ENCODE measurements at regions not wholly inside any gene's neighbourhood (a gene's known extent, or its start where the extent isn't known, plus 50 kb on each side); places are given as distances from the start of the nearest gene placed in this dataset.

DNA sequence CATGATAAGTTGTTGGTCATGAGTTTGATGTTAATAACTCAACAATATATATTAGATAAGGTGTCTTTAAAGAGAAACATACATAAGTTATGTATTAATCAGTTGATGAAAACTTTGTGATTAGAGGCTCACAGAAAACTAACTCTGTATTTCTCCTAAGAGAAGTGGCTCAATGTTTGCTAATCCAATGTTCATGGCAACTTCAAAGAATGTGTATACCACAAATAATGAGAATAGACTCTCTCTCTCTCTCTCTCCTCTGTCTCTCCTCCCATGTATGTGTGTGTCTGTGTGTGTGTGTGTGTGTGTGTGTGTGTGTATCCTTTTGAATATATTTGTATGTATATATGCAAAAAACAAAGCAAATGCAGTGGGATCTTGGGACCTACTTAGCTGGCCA, 1304.9 kb downstream of the MRPL39 start:
- no peaks in the 10 kb centered on the region for H3K36me3 Mint-ChIP-seq
- no peaks in the 10 kb centered on the region for H3K4me1 Mint-ChIP-seq (ENCODE audit: low read depth)
- ChIA-PET CTCF (no interaction called here), POLR2A (no interaction called here)
- no peaks in the 10 kb centered on the region for H3K27me3 Mint-ChIP-seq
- no peak for DNase-seq
- no peak overlapping the region for H3K4me3 Mint-ChIP-seq
- no peak overlapping the region for H3K27ac Mint-ChIP-seq
- H3K9me3 Mint-ChIP-seq = no peaks in the 10 kb centered on the region
- intact Hi-C loops (cut with micrococcal nuclease) = no loop called here

DNA sequence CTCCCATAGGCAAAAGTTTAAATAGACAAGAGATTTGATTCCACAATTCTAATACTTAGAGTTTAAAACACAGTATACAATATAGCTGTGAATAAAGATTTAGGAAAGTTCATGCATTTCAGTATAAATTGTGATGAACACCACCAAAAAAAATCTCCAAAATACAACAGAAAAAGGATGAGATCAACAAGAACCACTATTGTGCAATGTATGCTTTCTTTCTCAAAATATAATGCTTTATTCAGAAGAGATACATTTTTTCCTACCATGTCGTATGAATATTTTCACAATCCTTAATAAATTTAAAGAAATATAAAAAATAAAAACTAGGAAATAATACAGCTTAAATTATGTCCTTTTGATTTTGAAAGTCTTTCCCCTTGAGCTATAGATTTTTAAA, 1309.2 kb downstream of the MRPL39 start:
- ChIA-PET POLR2A (no interaction called here), CTCF (no interaction called here)
- no peak overlapping the region for H3K27ac Mint-ChIP-seq
- intact Hi-C loops (cut with micrococcal nuclease) = no loop called here
- no peaks in the 10 kb centered on the region for H3K27me3 Mint-ChIP-seq
- no peaks in the 10 kb centered on the region for H3K4me1 Mint-ChIP-seq (ENCODE audit: low read depth)
- no peak overlapping the region for H3K4me3 Mint-ChIP-seq
- no peak for DNase-seq
- no peaks in the 10 kb centered on the region for H3K36me3 Mint-ChIP-seq
- no peaks in the 10 kb centered on the region for H3K9me3 Mint-ChIP-seq

DNA sequence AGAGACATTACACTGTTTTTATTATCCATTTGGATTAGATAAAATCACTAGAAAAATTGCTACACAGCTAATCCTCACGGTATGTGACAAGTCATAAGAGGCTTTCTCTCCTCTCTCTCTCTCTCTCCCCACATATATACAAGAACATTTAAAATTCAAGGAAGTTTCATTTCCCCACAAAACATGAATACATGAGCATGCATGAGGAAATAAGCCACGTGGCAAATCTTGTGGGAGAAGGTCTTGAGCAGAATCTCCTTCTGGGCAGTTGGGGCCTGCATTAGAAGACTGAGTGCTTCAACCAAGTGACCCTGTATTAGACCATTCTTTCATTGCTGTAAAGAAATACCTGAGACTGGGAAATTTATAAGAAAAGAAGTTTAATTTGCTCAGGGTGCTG, 1313.1 kb downstream of the MRPL39 start:
- CTCF ChIA-PET = no interaction called here
- no peaks in the 10 kb centered on the region for H3K36me3 Mint-ChIP-seq
- POLR2A ChIA-PET = no interaction called here
- no peak for DNase-seq
- no peak overlapping the region for H3K27ac Mint-ChIP-seq
- no peak overlapping the region for H3K4me3 Mint-ChIP-seq
- H3K9me3 Mint-ChIP-seq = no peaks in the 10 kb centered on the region
- peaks cover 3% of the 10 kb centered on the region for H3K4me1 Mint-ChIP-seq (ENCODE audit: low read depth)
- no peaks in the 10 kb centered on the region for H3K27me3 Mint-ChIP-seq
- intact Hi-C loops (cut with micrococcal nuclease) = no loop called here

DNA sequence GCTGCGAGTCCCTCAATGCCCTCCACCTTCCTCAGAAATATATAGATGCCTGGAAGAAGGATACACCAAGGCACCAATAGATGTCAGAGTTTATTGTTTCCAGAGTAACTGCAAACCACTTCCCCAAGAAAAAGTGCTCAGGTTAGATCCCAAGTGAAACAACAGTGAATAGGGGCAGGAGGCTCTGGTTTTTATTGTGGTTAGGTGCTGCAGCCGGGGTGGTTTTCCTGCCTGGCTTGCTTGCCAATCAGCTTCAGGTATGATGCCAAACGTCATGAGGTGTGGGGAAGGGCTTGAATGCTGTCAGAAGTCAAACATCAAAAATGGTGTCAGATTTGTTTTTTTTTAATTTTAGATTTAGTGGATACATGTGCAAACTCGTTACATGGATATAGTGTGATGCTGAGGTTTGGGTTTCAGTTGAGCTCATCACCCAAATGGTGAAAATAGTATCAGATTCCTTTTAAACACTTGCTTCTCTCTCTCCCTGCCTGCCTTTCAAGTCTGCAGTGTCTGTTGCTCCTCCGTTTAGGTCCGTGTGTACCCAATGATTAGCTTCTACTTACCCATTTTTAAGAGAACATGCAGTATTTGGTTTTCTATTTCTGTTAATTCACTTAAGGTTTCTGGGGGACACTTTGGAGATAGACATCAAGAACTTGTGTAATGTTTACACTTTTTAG, 1317.0 kb downstream of the MRPL39 start:
- Mint-ChIP-seq H3K9me3 (no peaks in the 10 kb centered on the region), H3K36me3 (no peaks in the 10 kb centered on the region), H3K27ac (no peak overlapping the region), H3K27me3 (no peaks in the 10 kb centered on the region), H3K4me1 (ENCODE audit: low read depth) (peaks cover 3% of the 10 kb centered on the region), H3K4me3 (no peak overlapping the region)
- POLR2A ChIA-PET = no interaction called here
- CTCF ChIA-PET = no interaction called here
- peak; percentile 31 for DNase-seq
- intact Hi-C loops (cut with micrococcal nuclease) = no loop called here

DNA sequence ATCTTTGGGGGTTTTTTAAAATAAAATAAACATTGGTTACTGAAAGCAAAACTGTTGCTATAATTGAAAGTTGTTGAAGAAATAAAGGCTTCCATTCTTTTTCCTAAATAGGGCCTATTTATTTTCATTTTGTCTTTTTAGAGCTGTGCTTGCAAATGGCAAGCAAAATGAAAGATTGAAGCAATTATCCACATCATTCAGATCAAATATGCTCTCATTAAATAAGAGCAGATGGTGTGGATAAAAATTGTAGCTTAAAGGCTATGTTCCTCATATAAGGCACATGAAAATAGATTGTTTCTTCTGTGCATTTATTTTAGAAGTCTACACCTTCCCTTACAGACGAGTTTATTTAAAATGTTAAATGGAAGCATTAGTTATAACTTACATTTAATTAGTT, 1317.7 kb downstream of the MRPL39 start:
- peaks cover 3% of the 10 kb centered on the region for H3K4me1 Mint-ChIP-seq (ENCODE audit: low read depth)
- H3K27ac Mint-ChIP-seq = no peak overlapping the region
- ChIA-PET POLR2A (no interaction called here), CTCF (no interaction called here)
- no peaks in the 10 kb centered on the region for H3K9me3 Mint-ChIP-seq
- no peak for DNase-seq
- H3K36me3 Mint-ChIP-seq = no peaks in the 10 kb centered on the region
- H3K27me3 Mint-ChIP-seq = no peaks in the 10 kb centered on the region
- no peak overlapping the region for H3K4me3 Mint-ChIP-seq
- intact Hi-C loops (cut with micrococcal nuclease) = no loop called here

DNA sequence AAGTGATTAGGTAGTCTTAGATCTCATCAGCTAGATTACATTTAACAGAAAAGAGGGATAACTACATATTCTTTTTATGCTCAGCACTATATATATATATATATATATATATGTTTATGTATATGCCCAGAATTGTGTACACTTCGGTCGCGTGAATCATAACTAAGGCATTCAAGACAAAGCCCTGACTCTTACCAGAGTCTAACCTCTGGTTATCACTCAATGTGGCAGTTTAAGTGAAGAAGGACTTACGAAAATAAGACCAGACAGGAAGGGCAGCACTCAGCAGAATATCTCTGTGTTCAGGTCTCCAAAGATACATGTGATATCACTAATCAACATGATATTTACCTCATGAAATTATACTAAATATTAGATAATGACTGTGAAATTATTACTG, 1326.7 kb downstream of the MRPL39 start:
- Mint-ChIP-seq H3K27me3 (no peaks in the 10 kb centered on the region), H3K27ac (no peak overlapping the region), H3K36me3 (no peaks in the 10 kb centered on the region), H3K9me3 (no peaks in the 10 kb centered on the region), H3K4me3 (no peak overlapping the region), H3K4me1 (ENCODE audit: low read depth) (no peaks in the 10 kb centered on the region)
- intact Hi-C loops (cut with micrococcal nuclease) = no loop called here
- ChIA-PET CTCF (no interaction called here), POLR2A (no interaction called here)
- DNase-seq = no peak

DNA sequence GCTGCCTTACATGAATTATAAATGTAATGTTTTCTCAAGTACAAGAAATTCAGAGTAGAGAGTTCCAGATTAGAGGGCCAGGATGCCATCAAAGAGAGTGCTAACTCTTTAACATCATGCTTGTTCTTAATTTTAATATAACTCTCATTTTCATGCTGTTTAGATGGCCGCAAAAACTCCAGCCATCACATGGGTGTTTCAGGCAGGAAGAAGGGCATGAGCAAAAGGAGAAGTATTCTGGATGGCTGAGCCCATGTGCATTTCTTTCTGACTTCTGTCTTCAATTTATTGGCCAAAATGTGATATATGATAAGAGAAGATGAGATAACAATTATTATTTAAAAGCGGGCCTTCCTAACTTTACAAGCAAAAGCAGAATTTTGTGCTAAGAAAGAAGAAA, 1328.6 kb downstream of the MRPL39 start:
- POLR2A ChIA-PET = no interaction called here
- H3K4me1 Mint-ChIP-seq (ENCODE audit: low read depth) = no peaks in the 10 kb centered on the region
- H3K9me3 Mint-ChIP-seq = no peaks in the 10 kb centered on the region
- H3K27ac Mint-ChIP-seq = no peak overlapping the region
- no peak for DNase-seq
- H3K27me3 Mint-ChIP-seq = no peaks in the 10 kb centered on the region
- intact Hi-C loops (cut with micrococcal nuclease) = no loop called here
- CTCF ChIA-PET = no interaction called here
- no peak overlapping the region for H3K4me3 Mint-ChIP-seq
- no peaks in the 10 kb centered on the region for H3K36me3 Mint-ChIP-seq

DNA sequence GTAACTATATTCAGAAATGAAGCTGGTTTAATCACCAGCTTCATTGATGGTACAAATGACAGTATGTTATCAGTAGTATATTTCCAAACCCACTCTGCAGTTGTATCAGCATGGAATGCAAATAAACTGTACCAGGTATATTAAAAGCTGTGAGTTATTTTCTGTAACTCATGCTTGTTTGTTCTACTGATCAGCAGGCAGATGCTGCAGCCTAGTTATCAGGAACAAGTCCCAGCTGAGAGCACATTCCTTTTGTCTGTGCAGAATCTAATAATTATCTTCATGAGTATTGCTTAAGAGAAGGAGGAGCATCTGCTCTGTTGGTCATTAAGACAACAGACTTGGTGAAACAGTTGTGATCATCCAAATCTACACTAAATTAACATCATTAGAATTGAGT, 1331.1 kb downstream of the MRPL39 start:
- no peaks in the 10 kb centered on the region for H3K4me1 Mint-ChIP-seq (ENCODE audit: low read depth)

DNA sequence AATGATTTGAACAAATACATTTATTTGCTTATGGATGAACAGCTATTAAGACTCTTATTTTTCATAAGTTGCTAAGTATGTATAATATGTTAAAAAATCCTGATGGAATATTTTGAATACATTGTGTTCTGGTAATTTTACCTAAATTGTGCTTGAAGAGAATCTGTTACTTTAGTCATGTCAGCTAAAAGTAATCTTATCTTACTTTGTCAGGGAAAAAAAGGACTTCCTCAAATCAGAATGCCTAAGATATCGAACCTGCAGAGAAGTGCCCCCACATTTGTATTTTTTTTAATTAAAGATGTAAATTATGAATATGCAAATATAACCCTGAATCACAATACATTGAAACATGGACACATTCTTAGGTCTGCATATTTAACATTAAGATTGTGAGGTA, 1331.7 kb downstream of the MRPL39 start:
- no peaks in the 10 kb centered on the region for H3K27me3 Mint-ChIP-seq
- no peaks in the 10 kb centered on the region for H3K4me1 Mint-ChIP-seq (ENCODE audit: low read depth)
- ChIA-PET CTCF (no interaction called here), POLR2A (no interaction called here)
- intact Hi-C loops (cut with micrococcal nuclease) = no loop called here
- no peak overlapping the region for H3K4me3 Mint-ChIP-seq
- no peak for DNase-seq
- H3K27ac Mint-ChIP-seq = no peak overlapping the region
- no peaks in the 10 kb centered on the region for H3K36me3 Mint-ChIP-seq
- H3K9me3 Mint-ChIP-seq = no peaks in the 10 kb centered on the region

More for the DNA sequence above, 1331.1 kb downstream of the MRPL39 start:
- no peak overlapping the region for H3K4me3 Mint-ChIP-seq
- ChIA-PET CTCF (no interaction called here), POLR2A (no interaction called here)
- intact Hi-C loops (cut with micrococcal nuclease) = no loop called here
- DNase-seq = no peak
- H3K36me3 Mint-ChIP-seq = no peaks in the 10 kb centered on the region
- no peaks in the 10 kb centered on the region for H3K27me3 Mint-ChIP-seq
- H3K27ac Mint-ChIP-seq = no peak overlapping the region
- H3K9me3 Mint-ChIP-seq = no peaks in the 10 kb centered on the region

DNA sequence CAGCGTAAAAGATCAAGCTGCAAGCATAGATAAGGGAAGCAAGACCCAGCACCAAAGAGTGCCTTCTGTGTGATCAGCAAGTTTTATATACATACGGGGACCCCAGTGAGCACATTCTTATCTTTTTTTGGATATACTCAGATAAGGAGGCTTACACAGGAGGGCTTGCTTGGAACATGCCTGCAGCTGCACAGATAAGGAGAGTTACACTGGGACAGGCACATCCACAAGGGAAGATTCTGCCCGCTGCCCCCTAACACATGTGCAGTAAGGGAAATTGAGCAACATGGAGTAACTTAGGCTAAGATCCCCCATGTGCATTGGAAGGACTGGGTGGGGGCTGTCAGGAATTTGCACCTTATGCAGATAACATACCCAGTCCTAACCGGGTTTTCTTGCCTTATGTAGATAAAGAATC, 1334.8 kb downstream of the MRPL39 start:
- Mint-ChIP-seq H3K4me3 (no peak overlapping the region), H3K27ac (no peak overlapping the region), H3K4me1 (ENCODE audit: low read depth) (no peaks in the 10 kb centered on the region), H3K27me3 (no peaks in the 10 kb centered on the region), H3K36me3 (no peaks in the 10 kb centered on the region), H3K9me3 (no peaks in the 10 kb centered on the region)
- POLR2A ChIA-PET = no interaction called here
- no peak for DNase-seq
- intact Hi-C loops (cut with micrococcal nuclease) = no loop called here
- CTCF ChIA-PET = no interaction called here

DNA sequence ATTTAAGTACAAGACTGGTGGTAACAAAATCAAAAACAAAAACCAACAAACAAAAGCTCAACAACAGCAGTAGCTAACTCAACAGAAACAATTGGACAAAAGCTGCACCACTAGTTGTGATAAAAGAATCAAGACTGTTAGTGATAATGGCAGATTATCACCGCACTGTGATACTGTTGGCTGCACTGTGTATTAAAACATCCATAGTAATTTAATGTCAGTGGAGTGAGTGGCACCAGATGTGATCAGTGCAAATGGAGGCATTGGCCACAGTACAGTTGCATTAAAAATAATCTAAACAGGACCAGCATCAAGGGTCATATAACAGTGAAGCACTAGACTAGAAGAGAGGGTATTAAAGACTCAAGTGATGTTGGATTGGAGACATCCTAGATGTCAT, 1341.3 kb downstream of the MRPL39 start:
- Mint-ChIP-seq H3K27me3 (no peaks in the 10 kb centered on the region), H3K9me3 (no peaks in the 10 kb centered on the region), H3K4me1 (ENCODE audit: low read depth) (no peaks in the 10 kb centered on the region), H3K36me3 (no peaks in the 10 kb centered on the region), H3K4me3 (no peak overlapping the region), H3K27ac (no peak overlapping the region)
- CTCF ChIA-PET = no interaction called here
- DNase-seq = no peak
- POLR2A ChIA-PET = no interaction called here
- intact Hi-C loops (cut with micrococcal nuclease) = no loop called here

DNA sequence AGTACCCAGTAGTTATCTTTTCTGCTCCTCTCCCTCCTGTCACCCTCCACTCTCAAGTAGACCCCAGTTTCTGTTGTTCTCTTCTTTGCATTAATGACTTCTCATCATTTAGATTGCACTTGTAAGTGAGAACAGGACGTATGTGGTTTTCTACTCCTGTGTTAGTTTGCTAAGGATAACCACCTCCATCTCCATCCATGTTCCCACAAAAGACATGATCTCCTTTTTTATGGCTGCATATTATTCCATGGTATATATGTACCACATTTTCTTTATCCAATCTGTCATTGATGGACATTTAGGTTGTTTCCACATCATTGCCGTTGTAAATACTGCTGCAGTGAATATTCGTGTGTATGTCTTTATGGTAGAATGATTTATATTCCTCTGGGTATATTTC, 1346.5 kb downstream of the MRPL39 start:
- CTCF ChIA-PET = no interaction called here
- POLR2A ChIA-PET = no interaction called here
- Mint-ChIP-seq H3K27me3 (no peaks in the 10 kb centered on the region), H3K9me3 (no peaks in the 10 kb centered on the region), H3K36me3 (no peaks in the 10 kb centered on the region), H3K27ac (no peak overlapping the region), H3K4me3 (no peak overlapping the region), H3K4me1 (ENCODE audit: low read depth) (no peaks in the 10 kb centered on the region)
- intact Hi-C loops (cut with micrococcal nuclease) = no loop called here
- DNase-seq = no peak

DNA sequence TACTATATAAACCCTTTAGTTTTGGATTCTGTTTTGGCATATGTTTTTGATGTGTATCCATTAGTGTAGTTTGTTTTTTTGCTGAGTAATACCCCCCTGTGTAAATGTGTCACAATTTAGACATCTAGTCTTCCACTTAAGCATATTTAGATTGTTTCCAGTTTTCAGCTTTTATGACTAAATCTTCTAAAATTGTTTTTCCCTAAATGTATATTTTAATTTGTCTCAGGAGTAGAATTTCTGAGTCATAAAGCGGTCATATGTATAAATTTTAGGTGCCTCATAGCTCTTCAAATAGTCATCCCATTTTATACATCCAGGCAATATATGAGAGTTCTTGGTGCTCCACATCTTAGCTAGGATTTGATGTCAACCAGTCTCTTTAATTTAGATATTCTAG, 1348.0 kb downstream of the MRPL39 start:
- H3K4me1 Mint-ChIP-seq (ENCODE audit: low read depth) = no peaks in the 10 kb centered on the region
- no peak for DNase-seq
- H3K9me3 Mint-ChIP-seq = no peaks in the 10 kb centered on the region
- intact Hi-C loops (cut with micrococcal nuclease) = no loop called here
- no peaks in the 10 kb centered on the region for H3K27me3 Mint-ChIP-seq
- H3K4me3 Mint-ChIP-seq = no peak overlapping the region
- ChIA-PET CTCF (no interaction called here), POLR2A (no interaction called here)
- H3K36me3 Mint-ChIP-seq = no peaks in the 10 kb centered on the region
- H3K27ac Mint-ChIP-seq = no peak overlapping the region

DNA sequence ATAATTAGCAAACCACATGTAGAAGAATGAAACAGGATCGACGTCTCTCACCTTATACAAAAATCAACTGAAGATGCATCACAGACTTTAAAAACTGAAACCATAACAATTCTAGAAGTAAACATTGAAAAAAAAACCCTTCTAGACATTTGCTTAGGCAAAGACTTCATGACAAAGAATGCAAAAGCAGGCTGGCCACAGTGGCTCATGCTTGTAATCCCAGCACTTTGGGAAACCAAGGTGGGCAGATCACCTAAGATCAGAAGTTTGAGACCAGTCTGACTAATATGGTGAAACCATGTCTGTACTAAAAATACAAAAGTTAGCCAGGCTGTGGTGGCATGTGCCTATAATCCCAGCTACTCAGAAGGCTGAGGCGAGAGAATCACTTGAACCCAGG, 1351.7 kb downstream of the MRPL39 start:
- DNase-seq = no peak
- Mint-ChIP-seq H3K27ac (no peak overlapping the region), H3K4me1 (ENCODE audit: low read depth) (no peaks in the 10 kb centered on the region), H3K4me3 (no peak overlapping the region), H3K36me3 (no peaks in the 10 kb centered on the region), H3K9me3 (no peaks in the 10 kb centered on the region), H3K27me3 (no peaks in the 10 kb centered on the region)
- CTCF ChIA-PET = no interaction called here
- intact Hi-C loops (cut with micrococcal nuclease) = no loop called here
- POLR2A ChIA-PET = no interaction called here

Data from activated CD4-positive, alpha-beta memory T cell treated with anti-CD3 and anti-CD28 coated beads for 36 hours (primary cell).